ENCODE measurements at regions not wholly inside any gene's neighbourhood (a gene's known extent, or its start where the extent isn't known, plus 50 kb on each side); places are given as distances from the start of the nearest gene placed in this dataset.

DNA sequence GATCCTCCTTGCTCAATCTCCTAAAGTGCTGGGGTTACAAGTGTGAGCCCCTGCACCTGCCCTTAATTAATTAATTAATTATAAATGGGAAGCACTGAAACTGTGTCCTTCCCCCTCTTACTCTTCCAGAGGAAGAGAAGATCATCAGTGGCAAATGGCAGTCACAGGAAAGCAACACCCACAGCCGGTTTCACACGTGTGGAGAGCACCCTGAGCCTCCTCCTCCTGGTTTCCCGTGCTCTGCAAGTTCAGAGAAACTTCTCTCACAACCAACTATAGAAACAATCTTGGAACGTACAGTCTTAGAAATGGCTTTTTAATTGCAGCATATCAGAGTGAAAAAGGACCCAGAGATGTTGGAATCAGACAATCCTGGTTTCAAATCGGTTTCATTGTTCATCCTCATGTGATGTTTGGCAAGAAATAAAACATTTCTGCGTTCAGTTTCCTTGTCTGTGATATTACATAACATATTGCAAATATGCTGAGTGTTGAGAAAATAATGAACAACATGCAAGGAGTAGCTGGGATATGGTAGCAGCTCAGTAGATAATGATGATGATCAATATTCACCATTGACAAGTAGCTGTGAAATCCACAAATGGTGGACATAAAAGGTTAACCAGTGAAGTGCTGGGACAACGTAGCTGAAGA lies 141.0 kb upstream of the KCTD1 start:
- TF ChIP-seq GATA2 (IDR thresholded peaks at IDR 0.05; ENCODE audit: low read depth, low read length) (no peak), GATA3 (IDR thresholded peaks at IDR 0.05; ENCODE audit: low read depth, low read length) (no peak)

Measured in SH-SY5Y (cell line).